H1 (cell line): ENCODE measurements at regions not wholly inside any gene's neighbourhood (a gene's known extent, or its start where the extent isn't known, plus 50 kb on each side); places are given as distances from the start of the nearest gene placed in this dataset.

Experiments used
- CTCF ChIA-PET: fragments of 300-600 bp; sonication (Branson Sonifier 250); formaldehyde crosslinking; loops from one replicate; lab custom pipeline; 2021; ENCODE audit not compliant: partially characterized antibody; lab: Charles Lee
- POLR2A ChIA-PET: fragments of 300-600 bp; sonication (Branson Sonifier 250); formaldehyde crosslinking; loops from one replicate; lab custom pipeline; 2021; ENCODE audit warnings: inconsistent platforms; ENCODE audit not compliant: partially characterized antibody; lab: Charles Lee
- DNase-seq, 2 experiments: peaks; one replicate each; pipeline versions ENCODE4 v3.0.0 to v3.0.0-alpha.2; 2010 to 2022; ENCODE audit warnings: low spot score in 2 of 2, low read depth in 1 of 2, mixed read lengths in 1 of 2
- FAIRE-seq: peaks from 2 replicates; lab custom pipeline; 2011; peaks lifted over from hg19 to GRCh38; lab: Jason Lieb, UNC
- H2AFZ ChIP-seq: 2 replicates; pipeline ENCODE4 v1.8.1; 2012; ENCODE audit warnings: low read length, inconsistent platforms
- H2AK5ac ChIP-seq: 2 replicates; pipeline ENCODE4 v1.6.1; 2013; ENCODE audit warnings: low read depth, low read length
- H2BK120ac ChIP-seq: replicated peaks from 2 replicates; pipeline ENCODE3; 2013; ENCODE audit warnings: low read depth, low read length, inconsistent platforms
- H2BK12ac ChIP-seq: 2 replicates; pipeline ENCODE4 v1.6.1; 2013; ENCODE audit warnings: low read depth, low read length
- H2BK15ac ChIP-seq: 2 replicates; pipeline ENCODE4 v1.6.1; 2013; ENCODE audit warnings: low read length
- H2BK20ac ChIP-seq: 2 replicates; pipeline ENCODE4 v1.6.1; 2013; ENCODE audit warnings: low read length
- H2BK5ac ChIP-seq: 2 replicates; pipeline ENCODE4 v1.6.1; 2013; ENCODE audit warnings: low read depth, low read length
- H3K14ac ChIP-seq: 2 replicates; pipeline ENCODE4 v1.6.1; 2013; ENCODE audit warnings: inconsistent platforms; ENCODE audit not compliant: insufficient read length
- H3K18ac ChIP-seq: 2 replicates; pipeline ENCODE4 v1.6.1; 2013; ENCODE audit warnings: low read length; ENCODE audit errors: extremely low read depth
- H3K23ac ChIP-seq: 2 replicates; pipeline ENCODE4 v1.6.1; 2013; ENCODE audit warnings: inconsistent platforms; ENCODE audit not compliant: insufficient read length
- H3K23me2 ChIP-seq: 2 replicates; pipeline ENCODE4 v1.6.1; 2013; ENCODE audit warnings: low read depth, low read length
- H3K27ac ChIP-seq: 2 replicates; pipeline ENCODE4 v1.6.1; 2011; ENCODE audit warnings: low read depth, low read length, inconsistent platforms
- H3K27me3 ChIP-seq, 4 experiments: replicated peaks in 1 of 4; 1 replicate in 1 of 4; 2 replicates in 3 of 4; pipeline versions ENCODE4 v1.6.1 to v1.8.1; 2011 to 2013; ENCODE audit warnings: low read length in 3 of 4, mild to moderate bottlenecking in 3 of 4, inconsistent platforms in 2 of 4, mixed read lengths in 2 of 4, moderate library complexity in 1 of 4; ENCODE audit not compliant: control insufficient read depth in 3 of 4, insufficient read depth in 3 of 4; ENCODE audit errors: extremely low read depth in 1 of 4
- H3K36me3 ChIP-seq, 4 experiments: 2 replicates each; pipeline versions ENCODE4 v1.6.1 to v1.8.1; 2011 to 2013; ENCODE audit warnings: mild to moderate bottlenecking in 4 of 4, low read length in 3 of 4, moderate library complexity in 2 of 4, control low read depth in 1 of 4, inconsistent platforms in 1 of 4; ENCODE audit not compliant: insufficient read depth in 4 of 4, control insufficient read depth in 2 of 4
- H3K4ac ChIP-seq: replicated peaks from 2 replicates; pipeline ENCODE3; 2013; ENCODE audit warnings: low read length, low read depth, mixed read lengths, inconsistent platforms; ENCODE audit not compliant: insufficient read length
- H3K4me1 ChIP-seq, 4 experiments: replicated peaks in 1 of 4; 1 replicate in 1 of 4; 2 replicates in 3 of 4; pipeline versions ENCODE4 v1.6.1 to v1.8.1; 2011 to 2013; ENCODE audit warnings: low read length in 3 of 4, inconsistent platforms in 2 of 4, mixed read lengths in 1 of 4; ENCODE audit not compliant: insufficient read depth in 4 of 4, control insufficient read depth in 3 of 4
- H3K4me2 ChIP-seq, 2 experiments: 2 replicates each; pipeline versions ENCODE4 v1.6.1 to v1.8.1; 2011 to 2013; ENCODE audit warnings: low read depth in 2 of 2, low read length in 2 of 2, control low read depth in 1 of 2, inconsistent platforms in 1 of 2, mild to moderate bottlenecking in 1 of 2; ENCODE audit not compliant: insufficient read depth in 1 of 2
- H3K4me3 ChIP-seq, 4 experiments: fragments of 200-600, 300-600 bp in 1 of 4; sonication (generic), shearing (Covaris generic), sonication (Bioruptor Twin) in 1 of 4; 2 replicates each; pipeline versions ENCODE4 v1.5.1 to v1.8.1; 2011 to 2016; ENCODE audit warnings: low read length in 4 of 4, low read depth in 3 of 4, control low read depth in 2 of 4, inconsistent platforms in 2 of 4, mild to moderate bottlenecking in 2 of 4, mixed read lengths in 1 of 4, moderate library complexity in 1 of 4; ENCODE audit not compliant: insufficient read depth in 2 of 4; ENCODE audit errors: extremely low read depth in 1 of 4
- H3K56ac ChIP-seq: replicated peaks from 2 replicates; pipeline ENCODE3; 2013; ENCODE audit warnings: low read depth, mild to moderate bottlenecking, mixed read lengths, low read length, inconsistent platforms; ENCODE audit not compliant: insufficient read length
- H3K79me1 ChIP-seq: 2 replicates; pipeline ENCODE4 v1.6.1; 2013; ENCODE audit warnings: low read depth, low read length, control low read depth
- H3K79me2 ChIP-seq, 2 experiments: 2 replicates each; pipeline versions ENCODE4 v1.6.1 to v1.8.1; 2012 to 2013; ENCODE audit warnings: low read length in 2 of 2, mild to moderate bottlenecking in 2 of 2, inconsistent platforms in 1 of 2; ENCODE audit not compliant: insufficient read depth in 2 of 2, control insufficient read depth in 1 of 2
- H3K9ac ChIP-seq, 4 experiments: replicated peaks in 1 of 4; 1 replicate in 1 of 4; 2 replicates in 3 of 4; pipeline versions ENCODE4 v1.6.1 to v1.8.1; 2011 to 2013; ENCODE audit warnings: low read depth in 3 of 4, low read length in 3 of 4, control low read depth in 2 of 4, mild to moderate bottlenecking in 2 of 4, moderate library complexity in 2 of 4, inconsistent platforms in 1 of 4; ENCODE audit errors: extremely low read depth in 1 of 4
- H3K9me3 ChIP-seq, 2 experiments: 2 replicates each; pipeline versions ENCODE4 v1.6.1 to v1.8.1; 2012 to 2013; ENCODE audit warnings: mild to moderate bottlenecking in 2 of 2, moderate library complexity in 2 of 2, control low read depth in 1 of 2, inconsistent platforms in 1 of 2, low read depth in 1 of 2, low read length in 1 of 2, mixed read lengths in 1 of 2; ENCODE audit not compliant: insufficient read depth in 2 of 2
- H4K20me1 ChIP-seq, 2 experiments: replicated peaks in 1 of 2; 2 replicates each; pipeline versions ENCODE3 to v1.8.1; 2011 to 2013; ENCODE audit warnings: inconsistent platforms in 2 of 2, low read length in 2 of 2, mild to moderate bottlenecking in 1 of 2; ENCODE audit not compliant: insufficient read depth in 2 of 2, control insufficient read depth in 1 of 2
- H4K5ac ChIP-seq: 2 replicates; pipeline ENCODE4 v1.6.1; 2013; ENCODE audit warnings: low read length, low read depth, mixed read lengths, inconsistent platforms; ENCODE audit not compliant: insufficient read length
- H4K8ac ChIP-seq: 2 replicates; pipeline ENCODE4 v1.8.0; 2013; ENCODE audit warnings: mild to moderate bottlenecking, moderate library complexity, low read length, inconsistent platforms; ENCODE audit not compliant: insufficient read depth; ENCODE audit errors: extremely low read depth
- H4K91ac ChIP-seq: replicated peaks from 2 replicates; pipeline ENCODE3; 2013; ENCODE audit warnings: low read length, mixed read lengths, inconsistent platforms; ENCODE audit not compliant: insufficient read length
- ASH2L ChIP-seq: fragments of 200-600, 300-600 bp; sonication (generic); IDR thresholded peaks from one replicate; pipeline ENCODE4 v1.7.1; 2017; ENCODE audit warnings: low read length
- CEBPB ChIP-seq: IDR thresholded peaks from 2 replicates; pipeline ENCODE4 v1.6.1; 2012; ENCODE audit warnings: low read depth, low read length
- EP300 ChIP-seq, 2 experiments: IDR thresholded peaks; 1 replicate in 1 of 2; 2 replicates in 1 of 2; pipeline ENCODE4 v1.6.1; 2011 to 2012; ENCODE audit warnings: low read depth in 2 of 2, low read length in 2 of 2, mild to moderate bottlenecking in 2 of 2, borderline replicate concordance in 1 of 2, inconsistent platforms in 1 of 2, moderate library complexity in 1 of 2
- GABPA ChIP-seq: IDR thresholded peaks from 2 replicates; pipeline ENCODE4 v1.6.1; 2011; ENCODE audit warnings: mild to moderate bottlenecking, low read length, moderate library complexity, borderline replicate concordance; ENCODE audit not compliant: insufficient read depth
- JUND ChIP-seq: IDR thresholded peaks from 2 replicates; pipeline ENCODE4 v1.6.1; 2011; ENCODE audit warnings: mild to moderate bottlenecking, improper control_type of control experiment, low read length
- SAP30 ChIP-seq: fragments of 300-600 bp; sonication (generic); IDR thresholded peaks from 2 replicates; pipeline ENCODE4 v1.7.1; 2012; ENCODE audit warnings: low read length, moderate library complexity, mild to moderate bottlenecking, inconsistent platforms; ENCODE audit not compliant: insufficient read depth, insufficient replicate concordance

DNA sequence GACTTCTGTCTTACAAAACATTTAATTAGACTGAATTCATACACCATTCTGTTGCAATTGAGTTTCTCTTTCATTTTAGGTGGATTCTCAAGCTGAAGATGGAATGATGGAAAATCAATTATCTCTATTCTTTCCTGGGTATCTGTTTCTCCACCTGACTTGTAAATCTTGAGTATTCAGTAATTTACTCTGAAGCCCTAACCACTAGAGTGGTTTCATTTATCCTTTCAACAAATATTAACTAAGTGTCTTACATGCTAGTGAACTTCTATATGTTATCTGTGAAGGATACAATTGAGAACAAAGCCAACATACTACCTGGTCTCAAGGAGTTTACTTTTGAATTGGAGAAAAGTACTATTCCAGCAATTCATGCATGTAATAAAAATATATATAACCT is 94.1 kb upstream of the ZNF804A start:
- Histone ChIP-seq H2BK20ac (no peak overlapping the region), H3K27ac (no peak overlapping the region), H3K4ac (no peak overlapping the region), H4K8ac (no peak overlapping the region), H3K56ac (no peak overlapping the region), H3K18ac (no peak overlapping the region), H3K79me1 (no peaks in the 10 kb centered on the region), H3K9ac (no peak overlapping the region), H4K20me1 (no peaks in the 10 kb centered on the region), H3K4me2 (no peak overlapping the region), H3K14ac (no peak overlapping the region), H2AK5ac (no peak overlapping the region), H3K23me2 (no peaks in the 10 kb centered on the region), H3K9me3 (no peaks in the 10 kb centered on the region), H4K91ac (no peak overlapping the region), H3K4me3 (no peak overlapping the region), H3K23ac (no peak overlapping the region), H3K79me2 (no peaks in the 10 kb centered on the region), H3K27me3 (no peaks in the 10 kb centered on the region), H2BK5ac (no peak overlapping the region), H2BK15ac (no peak overlapping the region), H3K4me1 (no peaks in the 10 kb centered on the region; a peak in 1 of 7 replicates), H2BK120ac (no peak overlapping the region), H4K5ac (no peak overlapping the region), H2BK12ac (no peak overlapping the region), H2AFZ (no peak overlapping the region), H3K36me3 (no peaks in the 10 kb centered on the region)
- ChIA-PET CTCF (no interaction called here), POLR2A (no interaction called here)
- no peak for DNase-seq
- no peak for FAIRE-seq
- TF ChIP-seq EP300 (IDR thresholded peaks at IDR 0.05; ENCODE audit: borderline replicate concordance in 1 of 2, low read depth in 2 of 2, low read length in 2 of 2) (no peak), ASH2L (no peak), GABPA (no peak), CEBPB (no peak), SAP30 (no peak), JUND (no peak)
